CD4-positive, alpha-beta T cell treated with Interleukin-17A for 4 hours (primary cell): ENCODE measurements at regions not wholly inside any gene's neighbourhood (a gene's known extent, or its start where the extent isn't known, plus 50 kb on each side); places are given as distances from the start of the nearest gene placed in this dataset.
"Not testable (repeated sequence)": the region's sequence is repeated elsewhere in the genome, so short reads cannot be mapped to it uniquely, and the experiment has no call there.

ENCODE experiments used
- DNase-seq: peaks from one replicate; pipeline ENCODE4 v3.0.0-alpha.2; 2020; ENCODE audit warnings: mixed read lengths

GRCh38 chr14:34059037-34059924 is 108.4 kb upstream of the EGLN3 start:
- DNase-seq: no peak

- no peak for DNase-seq
These were observed 107.6 kb upstream of the EGLN3 start for GRCh38 chr14:34058510-34058909.

DNA sequence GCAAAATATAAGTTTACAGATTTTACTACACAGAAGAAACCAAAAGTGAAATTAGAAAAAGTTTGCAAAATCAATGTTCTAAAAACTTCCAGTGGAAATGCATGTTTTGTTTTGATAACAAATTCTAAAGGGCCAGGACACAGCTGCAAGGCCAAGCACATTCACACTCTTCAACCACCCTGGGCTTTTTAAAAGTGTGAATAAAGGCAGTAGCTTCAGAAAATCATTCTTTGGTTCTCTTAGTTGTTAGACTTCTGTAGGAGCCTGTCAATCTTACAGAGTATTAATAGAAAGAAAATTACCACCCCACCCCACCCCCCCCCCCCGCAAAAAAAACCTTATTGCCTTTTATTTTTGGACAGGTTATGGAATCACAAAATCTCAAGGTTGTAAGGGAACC is 105.2 kb upstream of the EGLN3 start:
- no peak for DNase-seq

DNA sequence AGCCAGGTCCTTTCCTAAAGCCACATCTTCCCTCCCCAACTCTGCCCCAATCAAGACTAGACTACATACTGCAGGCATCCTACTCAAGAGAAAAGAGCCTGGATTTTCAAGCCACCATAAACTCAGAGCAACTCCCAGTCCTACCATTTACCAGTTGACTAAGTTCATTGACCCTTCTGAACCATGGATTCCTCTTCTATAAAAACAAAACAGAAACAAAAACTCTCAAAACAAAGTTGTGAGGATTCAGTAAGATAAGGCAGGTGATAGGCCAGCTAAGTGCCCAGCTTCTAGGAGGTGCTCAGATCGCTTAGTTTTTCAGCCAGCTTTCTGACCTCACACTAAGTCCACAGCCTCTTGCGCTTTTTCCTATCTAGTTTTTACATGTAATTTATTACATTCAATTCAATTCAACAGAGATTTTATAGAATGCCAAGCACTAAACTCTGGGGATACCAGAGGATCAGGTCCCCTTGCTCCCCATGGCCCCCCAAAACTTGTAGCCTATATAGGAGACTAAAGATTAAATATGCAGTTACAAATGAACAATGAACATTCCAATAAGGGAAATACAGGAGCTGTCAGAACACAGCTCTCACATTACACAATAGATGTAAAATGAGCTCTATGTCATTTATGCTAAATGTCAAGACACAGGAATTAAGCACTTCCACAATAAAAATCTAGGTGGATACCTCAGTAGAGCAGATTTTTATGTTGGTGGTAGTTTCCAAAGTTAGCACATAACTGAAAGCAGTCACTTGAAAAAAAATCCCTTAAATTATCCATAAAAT is 104.5 kb upstream of the EGLN3 start:
- no peak for DNase-seq

GRCh38 chr14:34053666-34054065 is 102.8 kb upstream of the EGLN3 start:
- no peak for DNase-seq

DNA sequence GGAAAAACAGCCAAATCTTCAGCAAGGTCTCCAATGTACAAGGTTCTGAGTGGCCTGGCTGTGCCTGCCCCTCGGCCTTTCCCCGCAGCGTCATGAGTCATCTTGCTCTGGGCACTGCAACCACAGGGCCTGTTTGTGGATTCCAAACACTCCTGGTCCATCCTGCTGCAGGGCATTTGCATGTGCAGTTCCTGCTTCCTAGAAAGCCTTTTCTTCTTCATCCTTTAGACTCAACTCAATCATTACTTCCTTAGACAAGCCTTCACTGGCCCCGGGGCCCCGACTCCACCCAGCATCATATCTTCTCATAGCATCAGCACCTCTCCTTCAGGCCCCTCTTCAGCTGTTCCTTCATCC is 101.8 kb upstream of the EGLN3 start:
- no peak for DNase-seq

- DNase-seq: no peak
These were observed 101.2 kb upstream of the EGLN3 start for GRCh38 chr14:34051966-34052657.

GRCh38 chr14:34050606-34051005 is 99.7 kb upstream of the EGLN3 start:
- DNase-seq: no peak

DNA sequence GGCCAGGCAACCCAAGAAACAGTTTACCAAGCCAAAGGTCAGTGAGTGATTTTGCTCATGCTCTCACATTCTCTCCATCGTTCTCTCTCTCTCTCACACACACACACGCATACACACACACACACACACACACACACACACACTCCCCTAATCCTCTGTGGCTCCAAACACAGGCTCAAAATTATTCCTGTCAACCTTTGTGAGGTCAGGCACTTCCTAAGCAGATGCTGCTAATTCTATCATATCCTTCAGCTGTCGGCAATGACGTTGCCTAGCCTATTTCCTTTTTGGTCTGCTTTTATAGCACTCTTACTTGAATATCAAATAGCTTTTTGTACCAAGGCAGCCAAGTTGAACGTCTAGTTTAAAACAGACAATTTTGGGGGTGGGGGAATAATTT is 98.9 kb upstream of the EGLN3 start:
- DNase-seq: no peak

- not testable (repeated sequence) for DNase-seq
These were observed 98.3 kb upstream of the EGLN3 start for GRCh38 chr14:34049187-34049586.

DNA sequence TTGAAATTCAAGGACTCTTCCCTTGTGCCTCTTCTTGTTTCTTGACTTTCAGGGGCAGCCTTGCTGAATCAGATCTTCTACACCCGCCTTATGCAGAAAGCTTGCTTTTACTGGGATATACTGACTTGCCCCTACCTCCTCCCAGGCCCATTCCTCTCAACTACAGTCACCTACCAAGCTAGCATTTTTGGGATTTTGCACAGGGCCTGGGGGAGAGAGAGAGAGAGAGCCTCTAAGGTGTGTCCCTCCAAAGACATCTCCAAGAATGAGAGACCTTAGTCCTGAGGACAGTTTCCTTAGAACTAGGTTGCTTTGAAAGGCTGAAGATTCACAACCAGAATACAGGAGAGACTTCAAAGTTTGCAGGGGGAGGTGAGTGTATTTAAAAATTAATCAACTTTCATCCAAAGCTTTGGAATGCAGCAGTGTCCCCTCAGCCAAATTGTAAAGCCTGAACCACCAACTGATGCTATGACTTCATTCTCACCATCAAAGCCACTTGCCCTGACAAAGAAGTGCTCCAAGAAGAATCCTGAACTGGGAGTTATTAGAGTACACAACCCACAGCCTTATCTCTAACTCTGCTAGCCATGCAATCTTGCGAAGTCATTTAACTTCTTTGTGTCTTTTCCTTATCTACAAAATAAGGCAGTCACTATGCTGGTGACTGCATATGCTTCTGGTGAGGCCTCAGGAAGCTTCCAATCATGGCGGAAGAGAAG is 96.1 kb upstream of the EGLN3 start:
- DNase-seq: no peak

DNA sequence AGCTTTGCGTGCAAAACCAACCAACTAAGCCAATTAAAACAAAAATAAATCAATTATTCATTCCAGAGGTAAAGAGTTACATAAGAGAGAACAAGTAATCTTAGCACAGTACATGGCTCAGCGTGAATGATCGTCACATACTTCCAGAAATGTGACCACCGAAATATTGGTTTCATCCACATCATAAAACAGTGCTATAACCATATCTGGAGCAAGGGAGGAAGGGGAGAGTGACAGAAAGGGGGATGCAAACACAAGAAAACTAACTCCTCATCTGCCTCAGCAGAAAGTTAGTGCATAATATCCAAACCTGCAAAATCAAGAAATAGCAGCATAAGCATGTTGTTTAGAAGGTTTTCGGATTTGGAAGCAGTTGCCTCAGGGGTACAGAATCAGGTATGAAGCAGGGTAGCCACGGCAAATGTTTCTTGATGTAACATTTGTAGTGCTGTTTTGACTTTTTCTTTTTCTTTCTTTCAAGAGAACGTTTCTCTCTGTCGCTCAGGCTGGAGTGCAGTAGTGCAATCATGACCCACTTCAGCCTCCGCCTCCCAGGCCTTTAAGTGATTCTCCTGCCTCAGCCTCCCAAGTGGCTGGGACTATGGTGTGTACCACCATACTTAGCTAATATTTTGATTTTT is 93.9 kb upstream of the EGLN3 start:
- no peak for DNase-seq

GRCh38 chr14:34044373-34044637 is 93.4 kb upstream of the EGLN3 start:
- DNase-seq: no peak

DNA sequence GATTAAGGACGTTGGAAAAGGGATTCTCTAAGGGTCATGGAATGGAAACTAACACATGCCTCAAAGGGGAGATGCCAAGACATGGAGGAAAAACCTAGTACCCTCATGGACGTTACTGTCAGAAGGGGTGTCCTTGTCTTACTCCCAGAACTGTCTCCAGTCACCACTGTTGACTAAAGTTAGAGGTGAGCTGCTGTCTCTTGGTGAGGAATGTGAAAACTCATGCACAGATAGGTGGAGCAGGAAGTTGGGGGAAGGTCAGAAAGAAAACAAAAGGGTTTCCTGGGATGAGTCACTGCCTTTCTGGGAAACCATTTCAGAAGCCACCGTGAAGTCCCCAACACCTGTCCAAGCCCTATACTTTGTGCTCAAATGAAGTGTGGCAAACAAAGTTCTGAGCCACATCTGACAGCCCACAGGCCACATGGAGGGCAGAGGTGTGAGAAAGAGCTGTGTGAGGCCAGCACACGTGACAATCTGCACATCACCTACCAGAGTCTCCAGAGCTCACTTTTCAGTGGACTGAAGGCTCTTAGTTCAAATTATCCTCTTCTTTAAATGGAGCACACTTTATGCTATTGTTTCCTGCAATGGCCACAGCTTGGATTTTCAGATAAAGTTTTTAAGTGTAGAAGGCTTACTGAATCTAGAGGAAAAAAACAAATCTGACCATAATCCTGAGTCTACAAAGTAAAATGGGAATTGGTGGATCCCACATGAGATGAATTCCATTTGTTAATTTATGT is 92.9 kb upstream of the EGLN3 start:
- peak; percentile 63 for DNase-seq

DNA sequence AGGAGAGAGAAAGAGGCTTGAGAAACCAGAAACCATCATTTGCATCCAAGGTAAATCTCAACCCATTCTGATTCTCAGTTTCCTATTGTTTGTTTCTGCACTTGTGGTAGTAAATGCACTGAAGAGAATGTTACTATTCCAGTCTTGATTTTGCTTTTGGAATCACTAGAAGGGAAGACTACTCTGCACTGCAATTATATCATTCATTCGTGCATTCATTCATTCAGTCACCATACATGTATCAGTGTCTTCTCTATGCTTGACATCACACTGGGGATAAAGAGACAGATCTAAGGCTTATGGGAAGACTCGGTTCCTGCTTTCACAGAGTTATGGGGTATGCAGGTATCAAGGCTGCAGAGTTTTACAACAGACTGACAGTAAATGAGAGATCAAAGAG is 90.3 kb upstream of the EGLN3 start:
- DNase-seq: no peak

GRCh38 chr14:34040766-34041165 is 89.9 kb upstream of the EGLN3 start:
- DNase-seq: no peak

- no peak for DNase-seq
These were observed 88.7 kb upstream of the EGLN3 start for GRCh38 chr14:34039428-34040047.

DNA sequence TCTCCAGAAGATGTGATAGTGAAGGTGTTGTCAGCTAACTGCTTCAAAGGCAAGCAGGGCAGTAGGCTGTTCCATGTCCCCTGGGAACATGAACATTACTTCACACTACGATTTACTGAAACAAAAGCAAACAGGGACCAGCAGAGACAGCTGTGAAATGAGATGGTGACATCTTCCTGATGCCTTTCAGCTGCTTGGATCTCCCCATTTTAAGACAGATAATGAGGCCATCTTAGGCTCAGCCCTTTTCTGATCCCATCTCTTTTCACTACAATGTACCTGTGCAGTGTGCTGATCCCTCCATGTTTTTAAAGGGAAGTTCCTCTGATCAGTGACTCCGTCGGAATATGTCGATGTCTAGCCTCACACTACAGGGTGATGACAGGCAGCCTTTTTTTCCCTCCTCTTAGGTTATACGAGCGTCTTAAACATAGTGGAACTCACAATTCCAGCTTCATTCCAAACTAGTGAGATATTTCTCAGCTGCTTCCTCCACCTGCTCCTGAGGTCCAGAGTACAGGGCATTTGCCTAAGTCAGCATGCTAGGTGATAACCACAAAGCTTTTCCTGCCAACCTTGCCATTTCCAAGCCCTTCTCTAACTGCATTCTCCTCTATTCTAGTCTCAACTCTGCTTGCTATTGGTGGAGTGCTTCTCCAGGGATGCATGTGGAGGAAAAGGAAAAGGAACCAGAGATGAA is 87.6 kb upstream of the EGLN3 start:
- no peak for DNase-seq

GRCh38 chr14:34036319-34036766 is 85.5 kb upstream of the EGLN3 start:
- DNase-seq: no peak

- no peak for DNase-seq
These were observed 85.0 kb upstream of the EGLN3 start for GRCh38 chr14:34035934-34036250.
